K562 (cell line): ENCODE measurements at regions not wholly inside any gene's neighbourhood (a gene's known extent, or its start where the extent isn't known, plus 50 kb on each side); places are given as distances from the start of the nearest gene placed in this dataset.
A peak's percentile ranks its signal among the peaks of the same experiment; 100 is the strongest.

Source experiments
- ATF7 ChIP-seq: fragments of 450-650 bp; IDR thresholded peaks from 2 replicates; pipeline ENCODE4 v1.7.1; 2014; ENCODE audit warnings: mild to moderate bottlenecking, moderate library complexity
- BACH1 ChIP-seq: fragments of 200-800 bp; sonication (Bioruptor generic); IDR thresholded peaks from 2 replicates; pipeline ENCODE4 v1.6.1; 2016; ENCODE audit warnings: missing genetic modification characterization, missing compliant biosample characterization
- C11orf30 ChIP-seq: fragments of 450-650 bp; IDR thresholded peaks from 2 replicates; pipeline ENCODE4 v1.6.1; 2016; ENCODE audit warnings: low read depth, mild to moderate bottlenecking
- CBFA2T3 ChIP-seq: fragments of 450-650 bp; IDR thresholded peaks from 2 replicates; pipeline ENCODE4 v1.6.1; 2017
- EP300 ChIP-seq: IDR thresholded peaks from 2 replicates; pipeline ENCODE4 v1.6.1; 2012; ENCODE audit warnings: low read length, improper control_type of control experiment
- ESRRA ChIP-seq: fragments of 450-650 bp; IDR thresholded peaks from 2 replicates; pipeline ENCODE4 v1.6.1; 2014; ENCODE audit warnings: low read depth, mild to moderate bottlenecking, moderate library complexity, borderline replicate concordance
- HDAC2 ChIP-seq: fragments of 450-650 bp; IDR thresholded peaks from 2 replicates; pipeline ENCODE4 v1.6.1; 2016; ENCODE audit warnings: mild to moderate bottlenecking
- HEY1 ChIP-seq: fragments of 250-450 bp; sonication (Bioruptor Pico); IDR thresholded peaks from 2 replicates; pipeline ENCODE4 v1.5.0; 2020; ENCODE audit warnings: mild to moderate bottlenecking, moderate library complexity, borderline replicate concordance
- IRF2 ChIP-seq: sonication (generic); formaldehyde crosslinking; IDR thresholded peaks from 2 replicates; pipeline ENCODE4 v1.8.1; 2022; ENCODE audit warnings: mild to moderate bottlenecking, missing genetic modification reagents
- L3MBTL2 ChIP-seq: fragments of 450-650 bp; IDR thresholded peaks from 2 replicates; pipeline ENCODE4 v1.6.1; 2016; ENCODE audit warnings: mild to moderate bottlenecking, moderate library complexity
- MAZ ChIP-seq, 2 experiments: fragments of 450-650 bp in 1 of 2; sonication (generic) in 1 of 2; formaldehyde crosslinking; IDR thresholded peaks in 1 of 2; conservative IDR thresholded peaks in 1 of 2; 2 replicates each; pipeline versions ENCODE4 v1.4.0 to v1.5.0; 2020; ENCODE audit warnings: mild to moderate bottlenecking in 1 of 2, missing genetic modification reagents in 1 of 2
- MYC ChIP-seq, 2 experiments: fragments of 250-450 bp in 1 of 2; sonication (Bioruptor Pico) in 1 of 2; IDR thresholded peaks; 2 replicates each; pipeline versions ENCODE4 v1.5.1 to v1.6.1; 2012 to 2021; ENCODE audit warnings: low read depth in 2 of 2, borderline replicate concordance in 1 of 2, improper control_type of control experiment in 1 of 2, low read length in 1 of 2, mild to moderate bottlenecking in 1 of 2, moderate library complexity in 1 of 2
- NBN ChIP-seq: fragments of 450-650 bp; IDR thresholded peaks from 2 replicates; pipeline ENCODE4 v1.6.1; 2016; ENCODE audit warnings: low read depth, mild to moderate bottlenecking
- NFE2 ChIP-seq: IDR thresholded peaks from 2 replicates; pipeline ENCODE4 v1.6.1; 2014; ENCODE audit warnings: antibody characterized with exemption, low read depth
- RB1 ChIP-seq: fragments of 450-650 bp; IDR thresholded peaks from 2 replicates; pipeline ENCODE4 v1.6.1; 2017; ENCODE audit warnings: low read depth, mild to moderate bottlenecking
- SMARCA4 ChIP-seq: fragments of 450-650 bp; IDR thresholded peaks from 2 replicates; pipeline ENCODE4 v1.6.1; 2016
- SNIP1 ChIP-seq: fragments of 450-650 bp; IDR thresholded peaks from 2 replicates; pipeline ENCODE4 v1.7.1; 2017; ENCODE audit warnings: low read depth, mild to moderate bottlenecking
- SRF ChIP-seq, 2 experiments: fragments of 250-450, 450-650 bp in 1 of 2; sonication (Bioruptor Pico) in 1 of 2; sonication (generic) in 1 of 2; formaldehyde crosslinking; IDR thresholded peaks; 2 replicates each; pipeline versions ENCODE4 v1.5.0 to v1.5.1; 2020 to 2022; ENCODE audit warnings: mild to moderate bottlenecking in 1 of 2, missing genetic modification reagents in 1 of 2
- ZBTB7A ChIP-seq: IDR thresholded peaks from 2 replicates; pipeline ENCODE4 v1.6.1; 2011; ENCODE audit warnings: low read depth, mild to moderate bottlenecking, low read length, moderate library complexity, borderline replicate concordance; ENCODE audit not compliant: control insufficient read depth
- ZNF165 ChIP-seq: fragments of 250-450 bp; sonication (Bioruptor Pico); IDR thresholded peaks from 2 replicates; pipeline ENCODE4 v1.4.0; 2020; ENCODE audit warnings: borderline replicate concordance
- ZNF408 ChIP-seq: fragments of 250-450 bp; sonication (Bioruptor Pico); IDR thresholded peaks from 2 replicates; pipeline ENCODE4 v1.4.0; 2020; ENCODE audit warnings: low read depth, mild to moderate bottlenecking, moderate library complexity
- ZNF431 ChIP-seq: sonication (generic); formaldehyde crosslinking; IDR thresholded peaks from 2 replicates; pipeline ENCODE4 v1.8.0; 2022; ENCODE audit warnings: mild to moderate bottlenecking, missing genetic modification reagents
- TF ChIP-seq, protein P1 (sequence below), 2 experiments: IDR thresholded peaks in 1 of 2; conservative IDR thresholded peaks in 1 of 2; 2 replicates each; pipeline ENCODE4 v1.6.1; 2016; ENCODE audit warnings: low read depth in 2 of 2, mild to moderate bottlenecking in 1 of 2, missing compliant biosample characterization in 1 of 2, missing genetic modification characterization in 1 of 2, moderate library complexity in 1 of 2
- TF ChIP-seq, protein P2 (sequence below): fragments of 250-450 bp; sonication (Bioruptor Pico); IDR thresholded peaks from 2 replicates; pipeline ENCODE4 v1.4.0; 2020; ENCODE audit warnings: mild to moderate bottlenecking, moderate library complexity
- TF ChIP-seq, protein P3 (sequence below), 2 experiments: fragments of 450-650 bp in 1 of 2; sonication (generic) in 1 of 2; formaldehyde crosslinking in 1 of 2; IDR thresholded peaks in 1 of 2; conservative IDR thresholded peaks in 1 of 2; 2 replicates each; pipeline versions ENCODE4 v1.6.1 to v1.8.1; 2016 to 2023; ENCODE audit warnings: mild to moderate bottlenecking in 2 of 2, moderate library complexity in 2 of 2, inconsistent platforms in 1 of 2, missing genetic modification reagents in 1 of 2

DNA sequence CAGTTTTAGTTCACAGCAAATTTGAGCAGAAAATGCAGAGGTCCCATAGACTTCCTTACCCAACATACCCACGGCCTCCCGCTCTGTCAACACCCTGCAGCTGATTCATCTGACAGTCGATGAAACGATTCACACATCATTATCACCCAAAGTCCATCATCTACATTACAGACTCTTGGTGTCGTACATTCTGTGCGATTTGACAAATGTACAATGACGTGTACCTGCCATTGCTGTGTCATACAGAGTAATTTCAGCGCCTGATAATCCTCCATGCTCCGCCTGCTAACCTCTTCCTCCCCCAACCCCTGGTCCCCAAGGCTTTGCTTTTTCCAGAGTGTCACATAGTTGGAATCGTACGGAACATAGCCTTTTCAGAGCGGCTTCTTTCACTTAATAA lies 94.7 kb upstream of the SLC25A33 start (continued):
- TF ChIP-seq, protein P1, sequence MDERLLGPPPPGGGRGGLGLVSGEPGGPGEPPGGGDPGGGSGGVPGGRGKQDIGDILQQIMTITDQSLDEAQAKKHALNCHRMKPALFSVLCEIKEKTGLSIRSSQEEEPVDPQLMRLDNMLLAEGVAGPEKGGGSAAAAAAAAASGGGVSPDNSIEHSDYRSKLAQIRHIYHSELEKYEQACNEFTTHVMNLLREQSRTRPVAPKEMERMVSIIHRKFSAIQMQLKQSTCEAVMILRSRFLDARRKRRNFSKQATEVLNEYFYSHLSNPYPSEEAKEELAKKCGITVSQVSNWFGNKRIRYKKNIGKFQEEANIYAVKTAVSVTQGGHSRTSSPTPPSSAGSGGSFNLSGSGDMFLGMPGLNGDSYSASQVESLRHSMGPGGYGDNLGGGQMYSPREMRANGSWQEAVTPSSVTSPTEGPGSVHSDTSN (CRISPR knock-in tag; IDR thresholded peaks at IDR 0.05; ENCODE audit: low read depth), result no peak
- TF ChIP-seq, protein P1 (tag; conservative IDR thresholded peaks at IDR 0.05; ENCODE audit: low read depth), result peak; percentile 90
- no peak for TF ChIP-seq MAZ (CRISPR knock-in tag; conservative IDR thresholded peaks at IDR 0.05 in 1 of 2, IDR thresholded peaks at IDR 0.05 in 1 of 2)
- TF ChIP-seq ESRRA, result no peak
- TF ChIP-seq RB1, result no peak
- peak; percentile 20; the same call in 1 of the 2 replicates for TF ChIP-seq C11orf30
- TF ChIP-seq ATF7, result peak; percentile 70
- peak; percentile 48; the same call in 1 of the 2 replicates for TF ChIP-seq SMARCA4
- TF ChIP-seq ZNF165, result no peak
- TF ChIP-seq ZBTB7A, result no peak
- TF ChIP-seq NFE2, result peak; percentile 71
- peak; percentile 18; the same call in 1 of the 2 replicates for TF ChIP-seq L3MBTL2
- 0 out of 2 replicates have a peak, but pooled peaks have one; percentile 28 for TF ChIP-seq NBN
- no peak for TF ChIP-seq BACH1 (tag)
- peak; percentile 40 for TF ChIP-seq CBFA2T3
- TF ChIP-seq, protein P2, sequence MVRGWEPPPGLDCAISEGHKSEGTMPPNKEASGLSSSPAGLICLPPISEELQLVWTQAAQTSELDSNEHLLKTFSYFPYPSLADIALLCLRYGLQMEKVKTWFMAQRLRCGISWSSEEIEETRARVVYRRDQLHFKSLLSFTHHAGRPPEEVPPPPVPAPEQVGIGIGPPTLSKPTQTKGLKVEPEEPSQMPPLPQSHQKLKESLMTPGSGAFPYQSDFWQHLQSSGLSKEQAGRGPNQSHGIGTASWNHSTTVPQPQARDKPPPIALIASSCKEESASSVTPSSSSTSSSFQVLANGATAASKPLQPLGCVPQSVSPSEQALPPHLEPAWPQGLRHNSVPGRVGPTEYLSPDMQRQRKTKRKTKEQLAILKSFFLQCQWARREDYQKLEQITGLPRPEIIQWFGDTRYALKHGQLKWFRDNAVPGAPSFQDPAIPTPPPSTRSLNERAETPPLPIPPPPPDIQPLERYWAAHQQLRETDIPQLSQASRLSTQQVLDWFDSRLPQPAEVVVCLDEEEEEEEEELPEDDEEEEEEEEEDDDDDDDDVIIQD (CRISPR knock-in tag), result no peak
- TF ChIP-seq SRF (CRISPR knock-in tag; IDR thresholded peaks at IDR 0.05), result no peak
- no peak for TF ChIP-seq ZNF408 (CRISPR knock-in tag)
- no peak for TF ChIP-seq ZNF431 (CRISPR knock-in tag)
- no peak for TF ChIP-seq SNIP1
- 0 out of 2 replicates have a peak, but pooled peaks have one; percentile 15 for TF ChIP-seq HDAC2
- TF ChIP-seq IRF2 (CRISPR knock-in tag), result no peak
- peak; percentile 27; the same call in 1 of the 2 replicates for TF ChIP-seq MYC (IDR thresholded peaks at IDR 0.05; ENCODE audit: low read depth, low read length)
- TF ChIP-seq MYC (CRISPR knock-in tag; IDR thresholded peaks at IDR 0.05; ENCODE audit: borderline replicate concordance, low read depth), result no peak
- TF ChIP-seq, protein P3, sequence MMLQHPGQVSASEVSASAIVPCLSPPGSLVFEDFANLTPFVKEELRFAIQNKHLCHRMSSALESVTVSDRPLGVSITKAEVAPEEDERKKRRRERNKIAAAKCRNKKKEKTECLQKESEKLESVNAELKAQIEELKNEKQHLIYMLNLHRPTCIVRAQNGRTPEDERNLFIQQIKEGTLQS (IDR thresholded peaks at IDR 0.05), result peak; percentile 75
- TF ChIP-seq, protein P3 (CRISPR knock-in tag; conservative IDR thresholded peaks at IDR 0.05), result no peak
- no peak for TF ChIP-seq HEY1 (CRISPR knock-in tag)
- peak; percentile 6; the same call in 1 of the 2 replicates for TF ChIP-seq EP300
